OCI-LY7 (cell line): ENCODE measurements at regions not wholly inside any gene's neighbourhood (a gene's known extent, or its start where the extent isn't known, plus 50 kb on each side); places are given as distances from the start of the nearest gene placed in this dataset.

Source experiments
- BruUV-seq: library from RNA; stranded (reverse); fragments of 400-500 nt; replicated peaks from 2 replicates; lab custom pipeline; 2021; lab: Mats Ljungman, UMichigan
- CTCF ChIA-PET: fragments of 300-600 bp; sonication (Branson Sonifier 250); formaldehyde crosslinking; loops from one replicate; lab custom pipeline; 2022; ENCODE audit warnings: antibody characterized with exemption; ENCODE audit not compliant: unreplicated experiment; lab: Charles Lee
- POLR2A ChIA-PET: fragments of 300-600 bp; sonication (Branson Sonifier 250); formaldehyde crosslinking; loops from one replicate; lab custom pipeline; 2022; ENCODE audit warnings: antibody characterized with exemption; lab: Charles Lee
- DNase-seq: peaks from one replicate; pipeline ENCODE4 v3.0.0-alpha.2; 2015; ENCODE audit warnings: low spot score
- H2AFZ ChIP-seq: fragments of 200-600 bp; sonication (generic), shearing (Covaris generic); 2 replicates; pipeline ENCODE4 v1.6.1; 2014; ENCODE audit warnings: mild to moderate bottlenecking, antibody characterized with exemption, low read length, moderate library complexity
- H3K27ac ChIP-seq: fragments of 200-600 bp; sonication (generic); 2 replicates; pipeline ENCODE4 v1.5.1; 2014; ENCODE audit warnings: mixed run types, low read depth, mild to moderate bottlenecking, moderate library complexity, low read length, inconsistent platforms; ENCODE audit not compliant: poor library complexity, severe bottlenecking
- H3K36me3 ChIP-seq: fragments of 200-600 bp; sonication (generic); 2 replicates; pipeline ENCODE4 v1.6.1; 2014; ENCODE audit warnings: mild to moderate bottlenecking, antibody characterized with exemption, low read length, moderate library complexity, mixed read lengths; ENCODE audit not compliant: insufficient read depth
- H3K4me1 ChIP-seq: fragments of 200-600 bp; sonication (generic); 2 replicates; pipeline ENCODE4 v1.5.1; 2014; ENCODE audit warnings: mild to moderate bottlenecking, low read length; ENCODE audit not compliant: insufficient read depth, poor library complexity, severe bottlenecking
- H3K4me2 ChIP-seq: fragments of 200-600 bp; sonication (generic); 2 replicates; pipeline ENCODE4 v1.6.1; 2014; ENCODE audit warnings: mild to moderate bottlenecking, low read length
- H3K4me3 ChIP-seq: fragments of 200-600 bp; sonication (generic); 2 replicates; pipeline ENCODE4 v1.5.1; 2014; ENCODE audit warnings: mild to moderate bottlenecking, low read depth, low read length; ENCODE audit not compliant: poor library complexity, severe bottlenecking
- H3K79me2 ChIP-seq: fragments of 200-600 bp; sonication (generic); 2 replicates; pipeline ENCODE4 v1.6.1; 2016; ENCODE audit warnings: low read depth, mild to moderate bottlenecking, low read length, moderate library complexity, mixed read lengths; ENCODE audit not compliant: insufficient read depth
- H3K9me2 ChIP-seq: fragments of 200-600 bp; sonication (generic); 2 replicates; pipeline ENCODE4 v1.6.1; 2016; ENCODE audit warnings: mild to moderate bottlenecking, low read length, mixed read lengths; ENCODE audit not compliant: insufficient read depth
- H3K9me3 ChIP-seq: fragments of 200-600 bp; sonication (generic); 2 replicates; pipeline ENCODE4 v1.6.1; 2014; ENCODE audit warnings: mild to moderate bottlenecking, mixed run types, low read length, mixed read lengths
- H4K20me1 ChIP-seq: fragments of 200-600 bp; sonication (generic); 2 replicates; pipeline ENCODE4 v1.6.1; 2014; ENCODE audit warnings: mild to moderate bottlenecking, antibody characterized with exemption, low read length, moderate library complexity, mixed read lengths; ENCODE audit not compliant: insufficient read depth
- CTCF ChIP-seq: fragments of 200-600 bp; sonication (generic); conservative IDR thresholded peaks from 2 replicates; pipeline ENCODE4 v1.5.1; 2014; ENCODE audit warnings: mild to moderate bottlenecking, antibody characterized with exemption, low read length, moderate library complexity, mixed read lengths
- EZH2phosphoT487 ChIP-seq: fragments of 200-600 bp; sonication (generic); IDR thresholded peaks from 2 replicates; pipeline ENCODE4 v1.6.1; 2018; ENCODE audit warnings: low read depth, borderline replicate concordance, mild to moderate bottlenecking, mixed run types, antibody characterized with exemption, low read length, moderate library complexity, mixed read lengths
- intact Hi-C: fragments of 100-400 bp; cut with micrococcal nuclease; formaldehyde crosslinking; loops from one replicate; pipeline ENCODE4 v1.10.0; 2022; ENCODE audit not compliant: unreplicated experiment

GRCh38 chr9:8186560-8186959 lies 387.0 kb upstream of the DMAC1 start:
- BruUV-seq, result no TSS peak
- no peak overlapping the region for H3K4me2 ChIP-seq
- intact Hi-C loops, result no loop called here
- TF ChIP-seq EZH2phosphoT487 (no peak), CTCF (no peak)
- no peaks in the 10 kb centered on the region for H3K36me3 ChIP-seq
- peak overlapping the region; percentile 68 for H2AFZ ChIP-seq
- H3K4me1 ChIP-seq, result no peaks in the 10 kb centered on the region
- H3K27ac ChIP-seq, result no peak overlapping the region
- no peaks in the 10 kb centered on the region for H3K79me2 ChIP-seq
- H3K4me3 ChIP-seq, result no peak overlapping the region
- ChIA-PET CTCF (no interaction called here), POLR2A (no interaction called here)
- no peaks in the 10 kb centered on the region for H4K20me1 ChIP-seq
- no peaks in the 10 kb centered on the region for H3K9me3 ChIP-seq
- no peaks in the 10 kb centered on the region for H3K9me2 ChIP-seq
- DNase-seq, result peak; percentile 3

- H3K4me3 ChIP-seq, result no peak overlapping the region
- H3K4me1 ChIP-seq, result no peaks in the 10 kb centered on the region
- H2AFZ ChIP-seq, result no peak overlapping the region
- TF ChIP-seq CTCF, result peak; percentile 27; the same call in 1 of the 2 replicates
- TF ChIP-seq EZH2phosphoT487, result no peak
- H4K20me1 ChIP-seq, result no peaks in the 10 kb centered on the region
- H3K27ac ChIP-seq, result no peak overlapping the region
- BruUV-seq, result no TSS peak
- intact Hi-C loops, result no loop called here
- no peaks in the 10 kb centered on the region for H3K9me3 ChIP-seq
- no peaks in the 10 kb centered on the region for H3K9me2 ChIP-seq
- no peaks in the 10 kb centered on the region for H3K79me2 ChIP-seq
- no peaks in the 10 kb centered on the region for H3K36me3 ChIP-seq
- ChIA-PET POLR2A (no interaction called here), CTCF (no interaction called here)
- no peak for DNase-seq
- H3K4me2 ChIP-seq, result no peak overlapping the region
Measured at GRCh38 chr9:8183618-8184017, 384.0 kb upstream of the DMAC1 start.

GRCh38 chr9:8179381-8180053 lies 379.9 kb upstream of the DMAC1 start:
- Histone ChIP-seq H3K4me3 (no peak overlapping the region), H3K4me1 (no peaks in the 10 kb centered on the region), H3K27ac (no peak overlapping the region), H3K9me2 (no peaks in the 10 kb centered on the region), H3K9me3 (no peaks in the 10 kb centered on the region), H3K79me2 (no peaks in the 10 kb centered on the region), H2AFZ (no peak overlapping the region), H3K4me2 (no peak overlapping the region), H4K20me1 (no peaks in the 10 kb centered on the region), H3K36me3 (no peaks in the 10 kb centered on the region)
- intact Hi-C loops, result no loop called here
- no peak for DNase-seq
- no TSS peak for BruUV-seq
- CTCF ChIA-PET, result no interaction called here
- POLR2A ChIA-PET, result interaction anchor here (0.5 kb wide), 1 partner anchor 9 kb away, joined by 3 read pairs; no protein-coding TSS in a partner anchor
- TF ChIP-seq EZH2phosphoT487 (no peak), CTCF (no peak)
